ENCODE measurements at regions not wholly inside any gene's neighbourhood (a gene's known extent, or its start where the extent isn't known, plus 50 kb on each side); places are given as distances from the start of the nearest gene placed in this dataset.

- Histone ChIP-seq H2BK12ac (ENCODE audit: insufficient read length, low read depth, low read length) (no peak overlapping the region), H3K27me3 (ENCODE audit: insufficient read depth, low read length) (no peaks in the 10 kb centered on the region), H3K4me2 (ENCODE audit: insufficient read depth, insufficient read length, low read length) (no peak overlapping the region), H4K8ac (replicated peaks; ENCODE audit: insufficient read length, low read depth, low read length) (no peak overlapping the region), H2BK15ac (ENCODE audit: low read depth, low read length) (no peak overlapping the region), H3K27ac (ENCODE audit: insufficient read length, low read depth, low read length) (no peak overlapping the region), H2BK20ac (ENCODE audit: low read depth, low read length, poor library complexity, severe bottlenecking) (no peak overlapping the region), H3K9me3 (ENCODE audit: control insufficient read depth, low read depth, low read length) (no peaks in the 10 kb centered on the region), H3K4ac (ENCODE audit: low read depth, low read length) (no peak overlapping the region), H3K79me2 (ENCODE audit: insufficient read depth, low read length) (no peaks in the 10 kb centered on the region), H2BK120ac (ENCODE audit: low read depth, low read length, poor library complexity, severe bottlenecking) (no peak overlapping the region), H4K20me1 (ENCODE audit: control insufficient read depth, insufficient read depth, insufficient read length) (no peaks in the 10 kb centered on the region), H2BK5ac (ENCODE audit: insufficient read length, low read length) (no peak overlapping the region), H2AFZ (ENCODE audit: low read length) (no peak overlapping the region), H3K14ac (ENCODE audit: insufficient read depth, low read length) (no peak overlapping the region), H3K18ac (ENCODE audit: insufficient read length, low read depth, low read length) (no peak overlapping the region), H3K9ac (ENCODE audit: extremely low read depth, insufficient read length, low read length) (no peak overlapping the region), H2AK5ac (ENCODE audit: insufficient read length, low read length) (no peak overlapping the region), H3K23ac (ENCODE audit: insufficient read length, low read depth, low read length) (no peak overlapping the region), H3K4me1 (ENCODE audit: insufficient read depth, low read length) (no peaks in the 10 kb centered on the region), H3K23me2 (ENCODE audit: insufficient read length, low read depth, low read length, poor library complexity, severe bottlenecking) (no peaks in the 10 kb centered on the region), H4K5ac (ENCODE audit: insufficient read length, low read depth, low read length) (no peak overlapping the region), H3K56ac (ENCODE audit: insufficient read length, low read depth, low read length) (no peak overlapping the region), H3K79me1 (ENCODE audit: insufficient read depth, low read depth, low read length, poor library complexity, severe bottlenecking) (no peaks in the 10 kb centered on the region), H3T11ph (ENCODE audit: low read length) (no peak overlapping the region), H4K91ac (ENCODE audit: insufficient read length, low read depth, low read length) (no peak overlapping the region)
- Mint-ChIP-seq H3K4me1 (no peaks in the 10 kb centered on the region), H3K4me3 (no peak overlapping the region), H3K27ac (no peak overlapping the region), H3K9me3 (peaks cover 9 to 16% of the 10 kb centered on the region in 2 experiments; a peak in 3 of 5 replicates), H3K27me3 (ENCODE audit: low read depth) (no peaks in the 10 kb centered on the region), H3K36me3 (ENCODE audit: insufficient read depth in 1 of 3, low read depth in 3 of 3) (peaks cover 0 to 2% (median 1%) of the 10 kb centered on the region in 3 experiments; a peak in 4 of 7 replicates)
- no peak for DNase-seq
- WGBS (ENCODE audit: extremely low coverage, insufficient read length, low lambda C conversion rate) = no CpG with 5 or more reads among the region's 1 CpG
- TF ChIP-seq CTCF (conservative IDR thresholded peaks at IDR 0.05) = peak; percentile 46
These were observed 453.7 kb downstream of the ZNF385D start for GRCh38 chr3:21297304-21297703.

Measured in H9 (cell line).